ENCODE measurements at regions not wholly inside any gene's neighbourhood (a gene's known extent, or its start where the extent isn't known, plus 50 kb on each side); places are given as distances from the start of the nearest gene placed in this dataset.

- TF ChIP-seq CTCF (IDR thresholded peaks at IDR 0.05): no peak
- no peak for TF ChIP-seq POLR2A (IDR thresholded peaks at IDR 0.05)
Measured at GRCh38 chr5:5969942-5970483, 408.3 kb downstream of the MED10 start.
